UCSD-AML1 (cell line): ENCODE measurements at regions not wholly inside any gene's neighbourhood (a gene's known extent, or its start where the extent isn't known, plus 50 kb on each side); places are given as distances from the start of the nearest gene placed in this dataset.

ENCODE experiments used
- DNase-seq: peaks from one replicate; lab custom pipeline; 2025; ENCODE audit not compliant: unreplicated experiment; lab: John Stamatoyannopoulos, UW

DNA sequence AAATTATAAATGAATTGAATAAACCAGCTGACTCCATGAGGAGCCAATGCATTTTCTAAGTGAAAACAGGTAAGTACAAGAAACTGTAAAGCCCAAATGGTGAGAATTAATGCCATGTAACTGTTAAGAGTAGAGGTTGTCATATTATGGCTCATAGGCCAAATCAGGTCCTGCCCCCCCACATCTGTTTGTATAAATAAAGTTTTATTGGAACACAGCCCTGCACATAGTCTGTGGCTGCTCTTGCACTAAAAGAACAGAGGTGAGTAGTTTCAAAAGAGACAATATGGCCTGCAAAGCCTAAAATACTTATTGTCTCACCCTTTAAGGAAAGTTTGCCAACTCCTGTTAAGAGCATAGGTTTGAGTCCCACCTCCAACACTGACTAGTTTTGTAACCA is 140.5 kb upstream of the SRRM4 start:
- DNase-seq: no peak

DNA sequence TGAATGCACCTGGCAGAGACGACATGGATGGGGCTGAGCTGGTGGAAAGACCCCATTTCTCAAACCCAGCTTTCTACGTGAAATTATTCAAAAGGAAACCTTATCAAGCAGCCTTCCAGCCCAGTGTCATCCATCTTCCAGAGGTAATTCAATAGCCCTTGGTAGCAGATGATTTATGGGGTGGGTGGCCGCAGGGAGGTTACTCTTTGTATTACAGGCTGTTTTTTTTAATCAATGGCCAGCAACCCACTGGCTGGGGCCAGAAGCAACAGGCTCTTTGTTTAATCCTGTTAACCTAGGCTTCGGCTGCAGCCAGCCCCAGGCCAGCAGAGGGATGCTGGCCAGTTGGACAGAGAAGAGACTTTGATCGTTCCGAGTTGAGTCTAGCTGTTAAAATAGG is 139.8 kb upstream of the SRRM4 start:
- no peak for DNase-seq

DNA sequence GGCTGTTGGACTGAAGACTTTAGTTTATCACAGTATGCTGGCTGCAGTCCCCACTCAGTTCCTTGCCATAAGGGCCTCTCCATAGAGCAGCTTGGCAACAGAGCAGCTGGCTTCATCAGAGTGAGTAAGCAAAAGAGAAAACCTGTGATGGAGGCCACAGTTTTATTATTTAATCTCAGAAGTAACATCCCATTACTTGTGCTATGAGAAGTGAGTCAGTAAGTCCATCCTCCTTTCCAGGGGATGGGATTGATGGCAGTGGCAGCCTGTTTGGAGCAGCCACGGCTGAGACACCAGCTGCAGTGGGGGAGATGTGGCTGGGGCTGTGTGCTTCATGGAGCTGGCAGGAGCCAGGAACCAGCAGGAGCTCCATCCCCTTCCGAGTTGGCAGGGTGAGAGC is 138.5 kb upstream of the SRRM4 start:
- DNase-seq: no peak

DNA sequence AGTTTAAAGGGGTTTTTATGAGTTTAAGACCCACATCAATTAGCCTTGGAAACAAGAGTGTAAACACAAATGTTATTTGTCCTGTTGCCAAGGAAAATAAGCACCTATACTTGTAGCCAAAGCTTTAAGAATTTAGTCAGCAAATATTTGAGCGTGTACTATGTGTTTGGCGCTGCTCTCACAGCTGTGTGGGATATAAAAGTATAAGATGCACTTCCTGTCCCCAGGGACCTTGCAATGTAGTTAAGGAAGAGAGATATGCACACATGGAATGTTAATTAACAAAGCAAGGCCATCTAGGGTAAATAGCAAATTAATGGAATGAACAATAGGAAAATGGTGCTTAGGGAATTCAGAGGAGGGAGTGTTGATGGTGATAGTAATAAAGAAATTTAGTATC is 134.9 kb upstream of the SRRM4 start:
- no peak for DNase-seq

DNA sequence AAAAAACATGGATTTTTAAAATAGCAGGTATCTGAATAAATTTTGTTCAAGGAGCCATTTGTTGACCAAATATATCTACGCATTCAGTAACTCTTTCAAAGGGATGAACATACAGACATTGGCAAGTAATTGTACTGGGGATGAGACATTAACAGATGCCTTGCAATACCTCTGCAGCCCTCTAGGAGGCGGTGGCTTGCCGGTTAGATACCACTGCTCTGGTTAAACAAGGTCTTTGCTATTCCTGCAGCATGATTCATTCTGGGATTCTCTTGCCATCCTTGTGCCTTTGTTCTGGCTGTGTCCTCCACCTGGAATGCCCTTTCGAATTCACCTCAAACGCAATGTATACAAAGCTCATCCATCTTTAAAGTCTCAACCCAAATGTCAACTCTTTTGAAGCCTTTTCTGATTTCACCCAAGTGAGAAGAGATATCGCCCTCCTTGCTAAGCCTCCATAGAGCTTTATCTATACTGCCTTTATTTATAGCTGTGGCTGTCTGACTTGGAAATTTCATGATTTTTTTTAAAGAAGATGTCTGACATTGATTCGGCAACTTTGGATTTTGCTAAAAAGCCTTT is 131.0 kb upstream of the SRRM4 start:
- no peak for DNase-seq

DNA sequence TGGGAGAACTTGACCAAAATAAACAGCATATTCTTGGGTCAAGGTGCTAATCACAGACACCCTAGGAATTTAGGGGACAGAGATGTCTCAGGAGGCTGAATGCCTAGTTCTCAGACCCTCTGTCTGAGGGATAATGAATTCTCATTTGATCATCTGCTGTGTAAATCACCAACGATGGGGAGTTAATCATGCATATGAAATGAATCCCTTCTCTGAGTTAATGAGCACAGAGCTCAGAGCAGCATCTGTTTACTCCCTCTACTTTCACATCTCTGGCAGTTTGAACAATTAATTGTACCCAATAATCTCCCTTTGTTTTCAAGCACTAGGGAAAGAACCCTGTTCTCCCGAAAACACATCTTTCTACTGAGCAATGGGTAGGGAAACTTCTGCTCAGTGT is 129.4 kb upstream of the SRRM4 start:
- no peak for DNase-seq

DNA sequence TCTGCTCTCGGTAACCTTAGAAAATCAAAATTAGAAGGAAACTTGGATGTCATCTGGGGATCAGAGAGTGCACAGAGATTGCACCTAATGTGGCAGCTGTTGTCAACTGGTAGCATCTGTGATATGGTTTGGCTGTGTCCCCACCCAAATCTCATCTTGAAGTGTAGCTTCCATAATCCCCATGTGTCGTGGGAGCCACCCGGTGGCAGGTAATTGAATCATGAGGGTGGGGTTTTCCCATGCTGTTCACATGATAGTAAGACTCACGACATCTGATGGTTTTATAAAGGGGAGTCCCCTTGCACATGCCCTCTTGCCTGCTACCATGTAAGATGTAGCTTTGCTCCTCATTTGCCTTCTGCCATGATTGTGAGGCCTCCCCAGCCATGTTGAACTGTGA is 127.7 kb upstream of the SRRM4 start:
- no peak for DNase-seq

DNA sequence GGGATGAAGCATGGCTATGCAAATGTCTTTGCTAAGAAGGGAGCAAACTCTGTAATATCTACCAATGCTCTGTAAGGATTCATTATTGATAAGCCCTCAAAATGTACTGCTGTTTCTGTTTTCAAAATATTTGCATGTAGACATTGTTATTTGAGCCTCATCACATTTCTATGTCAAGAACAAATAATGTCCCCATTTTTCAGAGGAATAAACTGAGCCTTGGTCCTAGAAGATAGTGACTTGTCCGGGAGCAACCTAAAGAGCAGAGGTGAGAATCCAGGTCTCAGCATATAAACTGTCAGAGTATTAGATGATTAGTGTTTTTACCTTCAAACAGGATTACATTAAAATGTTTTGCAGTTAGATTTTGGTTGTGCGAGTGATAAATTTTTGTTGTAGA is 125.5 kb upstream of the SRRM4 start:
- DNase-seq: no peak

DNA sequence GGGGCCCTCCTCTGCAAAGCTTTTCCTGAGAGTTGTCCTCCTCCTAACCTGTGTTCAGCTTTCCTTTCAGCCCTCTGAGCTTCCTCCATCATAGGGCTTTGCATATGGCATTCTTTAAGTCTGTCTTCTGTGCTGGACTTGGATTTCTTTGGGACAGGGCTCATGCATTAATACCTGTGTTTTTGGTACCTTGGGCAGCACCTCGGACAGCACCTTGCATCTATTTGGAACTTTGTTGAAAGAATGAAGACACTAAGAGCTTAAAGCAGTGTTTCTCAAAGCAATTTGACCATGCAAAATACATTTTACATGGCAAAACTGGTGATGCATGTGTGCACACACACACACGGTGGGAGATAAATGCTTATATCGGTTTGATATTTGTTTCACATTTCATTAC is 115.0 kb upstream of the SRRM4 start:
- DNase-seq: no peak

DNA sequence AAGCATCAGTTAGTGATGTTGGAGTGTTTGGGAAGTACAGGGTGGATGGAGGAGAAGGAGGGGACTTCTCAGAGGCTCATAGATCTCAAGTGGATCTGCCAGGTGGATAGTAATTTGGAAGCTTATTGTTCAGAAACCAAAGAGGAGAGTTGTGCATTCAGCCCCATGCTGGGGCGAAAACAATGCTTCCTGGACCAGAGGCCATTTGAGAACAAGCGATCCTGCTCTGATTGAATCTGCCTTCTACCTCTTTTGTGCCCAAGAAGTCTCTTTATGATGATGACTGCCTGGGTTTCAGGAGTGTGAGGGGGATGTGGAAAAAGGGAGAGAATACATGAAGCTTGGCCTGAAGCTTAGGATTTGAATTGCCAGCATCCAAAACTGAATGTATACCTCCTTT is 110.8 kb upstream of the SRRM4 start:
- DNase-seq: no peak

DNA sequence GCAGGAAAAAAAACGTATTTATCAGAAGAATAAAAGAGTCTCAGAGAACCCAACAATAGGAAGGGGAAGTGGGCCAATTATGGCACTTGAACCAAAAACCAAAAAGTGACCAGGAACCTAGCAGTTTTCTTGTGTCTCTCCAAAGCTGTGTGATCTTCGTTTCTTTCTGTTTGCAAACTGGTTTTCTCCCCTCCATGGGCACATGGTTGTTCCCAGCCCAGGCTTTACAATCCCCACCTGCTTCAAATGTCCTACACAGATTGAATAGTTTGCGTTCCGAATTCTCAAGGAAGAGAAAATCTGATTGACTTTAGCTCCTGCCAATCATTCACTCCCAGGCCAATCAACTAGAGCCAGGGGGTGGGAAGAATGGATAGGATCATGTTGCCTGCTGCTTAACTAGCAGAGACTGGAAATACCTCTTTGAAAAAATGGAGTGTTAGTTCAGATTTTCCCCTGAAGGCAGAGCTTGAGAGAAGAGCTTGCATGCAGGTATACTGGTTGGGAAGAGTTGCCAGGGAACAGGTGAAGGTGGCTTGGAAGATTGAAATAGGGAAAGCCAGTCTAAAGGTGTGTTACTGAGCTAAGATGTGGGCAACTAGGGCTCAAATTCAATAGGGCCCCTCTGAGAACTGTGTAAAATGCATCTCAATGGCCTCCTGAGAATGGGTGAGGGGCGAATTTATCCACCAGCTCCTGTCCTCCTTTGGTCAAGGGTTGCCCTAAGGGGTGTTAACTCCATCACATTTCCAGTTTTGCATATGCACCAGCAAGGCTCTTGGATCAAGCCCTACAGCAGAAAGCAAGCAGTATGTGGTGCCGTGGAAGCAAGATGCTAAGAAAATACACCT is 106.4 kb upstream of the SRRM4 start:
- no peak for DNase-seq

DNA sequence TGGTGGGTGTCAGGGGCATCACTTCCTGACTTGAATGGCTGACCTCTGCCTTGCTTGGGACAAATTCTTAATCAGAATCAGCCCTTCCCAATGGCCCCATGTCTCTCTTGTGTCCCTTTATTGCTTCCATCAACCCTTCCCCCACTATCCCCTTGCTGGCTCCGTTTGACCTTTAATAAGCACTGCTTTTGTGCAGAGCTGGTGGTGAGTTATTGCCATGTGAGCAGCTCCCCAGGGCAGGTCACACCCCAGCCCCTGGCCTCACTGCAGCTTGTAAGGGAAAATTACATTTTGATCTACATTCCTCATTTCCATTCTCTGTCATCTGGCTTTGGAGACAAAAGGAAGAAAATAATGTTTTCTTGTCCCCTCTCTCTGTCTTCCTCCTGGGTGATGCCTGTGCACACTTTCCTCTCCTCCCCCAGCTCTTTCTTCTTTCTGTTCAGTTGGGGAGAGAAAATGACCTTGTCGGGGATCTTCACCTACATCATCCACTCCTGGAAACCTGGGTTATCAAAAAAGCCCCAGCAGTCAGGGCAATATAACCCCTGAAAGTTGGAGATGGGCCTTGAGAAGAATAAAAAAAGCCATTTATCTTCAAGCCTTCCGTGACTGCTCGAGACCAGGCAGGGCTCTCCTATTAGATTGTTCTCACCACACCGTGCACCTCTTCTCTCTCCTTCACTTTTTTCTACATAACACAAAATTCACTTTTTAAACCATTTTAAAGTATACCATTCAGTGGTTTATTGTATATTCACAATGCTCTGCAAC is 100.4 kb upstream of the SRRM4 start:
- no peak for DNase-seq

DNA sequence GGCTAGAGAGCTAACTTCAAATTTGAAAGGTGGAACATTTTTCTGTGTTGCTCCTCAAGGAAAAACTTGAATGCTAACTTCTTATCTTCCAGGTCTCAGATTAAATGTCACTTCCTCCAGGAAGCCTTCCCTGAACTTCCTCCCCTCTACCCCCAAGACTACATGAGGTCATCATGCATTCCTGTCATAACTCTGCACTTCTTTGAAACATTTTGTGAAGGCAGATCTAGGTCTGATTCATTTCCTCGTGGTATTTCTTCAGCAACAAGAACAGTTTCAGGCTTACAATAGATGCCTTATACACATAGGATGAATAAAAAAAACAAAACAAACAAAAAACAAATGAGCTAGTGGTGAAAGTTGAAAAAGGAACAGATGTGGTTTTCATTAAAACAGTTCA is 97.1 kb upstream of the SRRM4 start:
- no peak for DNase-seq

DNA sequence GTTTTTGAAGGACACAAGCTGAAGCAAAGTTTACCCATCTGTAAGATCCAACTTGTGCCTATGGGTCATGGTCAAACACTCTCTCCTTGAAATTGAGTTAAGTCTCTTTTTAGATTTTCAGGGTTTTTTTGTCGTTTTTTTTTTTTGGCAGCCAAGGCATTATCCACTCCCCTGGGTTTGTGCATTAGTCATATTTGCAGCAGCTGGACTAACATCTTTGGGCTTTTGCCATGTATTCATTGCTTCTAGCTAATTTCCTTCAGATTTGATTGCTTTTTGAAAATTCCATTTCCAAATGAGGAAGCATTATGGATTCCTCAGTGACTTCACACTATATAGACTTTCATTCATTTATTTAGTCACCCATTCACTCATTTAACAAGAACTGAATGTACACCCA is 80.3 kb upstream of the SRRM4 start:
- no peak for DNase-seq

DNA sequence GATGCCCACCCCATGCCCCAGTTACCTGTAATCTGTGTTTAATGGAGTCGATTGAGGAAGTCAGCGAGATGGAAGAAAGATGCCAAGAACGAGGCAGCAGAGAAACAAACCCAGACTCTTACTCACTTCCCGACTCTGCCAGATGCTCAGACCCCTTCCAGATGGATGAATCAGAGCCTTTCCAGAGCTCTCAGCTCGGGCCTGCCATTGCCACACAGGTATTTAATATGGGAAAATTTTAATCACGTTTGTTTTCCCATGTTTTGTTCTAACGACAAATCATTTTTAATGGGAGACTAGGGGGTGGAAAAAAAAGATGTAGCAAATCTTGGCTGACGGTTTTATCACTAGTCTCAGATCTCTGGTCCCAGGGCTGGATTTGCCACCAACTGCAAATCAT is 72.5 kb upstream of the SRRM4 start:
- no peak for DNase-seq

DNA sequence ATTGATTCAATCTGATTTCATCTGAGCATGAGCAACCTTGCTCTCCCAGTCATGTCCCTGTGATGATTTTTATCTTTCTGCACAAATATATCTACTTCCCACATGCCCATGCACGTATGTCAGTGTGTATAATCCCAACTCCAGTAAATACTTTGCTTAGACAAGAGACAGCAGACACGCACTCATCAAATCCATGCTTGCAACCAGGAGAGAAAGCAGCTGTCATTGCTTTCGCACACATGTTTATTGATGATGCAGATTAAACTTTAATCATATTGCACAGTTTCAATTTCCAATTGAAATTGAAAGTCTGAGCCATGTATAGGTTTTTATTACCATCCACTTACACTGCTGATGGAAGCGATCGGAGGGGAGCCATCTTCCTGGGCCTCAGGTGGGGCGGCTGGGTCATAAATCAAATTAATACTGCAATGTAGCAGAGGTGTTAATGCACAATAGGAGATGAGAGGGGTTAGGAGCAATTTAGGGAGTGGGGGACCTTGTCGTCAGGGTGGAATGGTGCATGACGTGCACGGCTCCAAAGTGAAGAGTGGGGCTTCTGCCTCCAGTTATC is 68.6 kb upstream of the SRRM4 start:
- DNase-seq: no peak

DNA sequence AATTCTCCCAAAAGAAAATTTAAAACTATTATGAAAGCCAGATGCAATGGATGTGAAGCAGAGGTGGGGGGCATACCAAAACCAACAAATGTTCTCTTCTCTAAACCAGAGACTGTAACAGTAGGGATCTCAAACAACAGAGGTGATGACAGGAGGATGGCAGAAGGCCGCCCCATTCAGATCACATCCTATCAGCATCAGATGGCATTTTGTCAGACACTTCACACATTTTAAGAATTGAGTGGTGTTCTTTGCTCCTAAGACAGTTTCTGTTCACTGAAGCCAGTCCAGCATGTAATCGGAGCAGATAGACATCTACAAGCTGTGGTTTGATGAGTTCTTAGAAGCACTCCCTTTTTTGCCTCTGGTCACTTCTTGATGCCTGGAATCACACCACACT is 59.6 kb upstream of the SRRM4 start:
- DNase-seq: no peak

DNA sequence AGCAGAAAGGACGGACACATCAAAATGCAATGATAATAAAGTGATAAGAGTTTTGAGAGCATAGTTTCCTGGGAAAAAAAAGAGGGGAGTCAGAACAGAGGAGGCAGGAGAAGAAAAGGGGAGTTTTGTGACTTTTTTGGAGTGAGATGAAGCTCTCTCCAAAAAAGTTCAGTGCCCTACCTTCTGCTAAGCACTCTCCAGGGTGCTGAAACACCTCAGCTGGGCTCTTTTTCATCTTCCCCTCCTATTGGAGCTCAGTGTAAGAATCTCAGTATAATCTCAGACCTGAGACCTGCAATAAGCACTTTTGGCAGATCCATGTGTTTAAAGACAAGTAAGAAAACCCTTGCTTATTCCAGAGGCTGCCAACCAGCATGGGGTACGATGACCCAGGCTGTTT is 58.9 kb upstream of the SRRM4 start:
- no peak for DNase-seq

DNA sequence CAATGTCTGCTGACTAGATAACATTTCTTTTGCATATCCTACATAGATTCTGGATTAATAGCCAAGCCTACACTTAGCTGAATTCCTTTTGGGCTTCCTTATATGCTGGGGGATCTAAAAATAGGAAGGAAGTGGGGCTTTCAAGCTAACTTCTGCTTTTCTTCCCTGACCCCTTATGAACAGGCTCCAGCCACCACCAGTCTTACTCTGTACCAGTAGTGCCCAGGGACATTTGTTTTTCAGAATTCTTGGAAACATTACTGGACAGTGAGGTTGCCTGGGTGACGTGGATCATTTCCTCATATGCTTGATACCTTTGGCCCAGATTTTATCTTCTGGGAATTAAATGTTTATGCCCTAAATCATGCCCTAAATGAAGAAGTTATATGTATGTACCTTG is 55.9 kb upstream of the SRRM4 start:
- DNase-seq: no peak

DNA sequence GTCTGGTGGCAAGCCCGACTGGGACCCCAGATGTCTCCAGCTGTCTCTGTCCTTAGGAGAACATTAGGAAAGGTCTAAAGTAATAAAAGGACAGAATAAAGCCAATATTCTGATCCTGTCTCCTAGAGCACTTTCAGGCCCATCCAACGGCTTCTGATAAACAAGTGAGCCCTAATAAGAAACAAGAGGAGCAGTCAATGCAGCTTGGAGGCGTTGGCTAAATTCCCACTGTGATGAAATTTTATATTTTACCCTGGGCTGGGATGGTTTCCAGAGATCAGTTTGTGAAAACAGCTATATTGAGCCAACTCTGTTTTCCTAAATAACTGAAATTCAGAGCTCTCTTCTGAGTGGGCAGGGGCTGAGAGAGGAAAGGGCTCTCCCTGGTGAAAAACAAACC is 55.5 kb upstream of the SRRM4 start:
- no peak for DNase-seq
